ENCODE measurements at regions not wholly inside any gene's neighbourhood (a gene's known extent, or its start where the extent isn't known, plus 50 kb on each side); places are given as distances from the start of the nearest gene placed in this dataset.
"Not testable (repeated sequence)": the region's sequence is repeated elsewhere in the genome, so short reads cannot be mapped to it uniquely, and the experiment has no call there.

GRCh38 chr2:62604336-62604735, 98.3 kb upstream of the TMEM17 start:
- DNase-seq = no peak
- H3K36me3 ChIP-seq = no peaks in the 10 kb centered on the region
- no peaks in the 10 kb centered on the region for H3K27me3 ChIP-seq
- no peak overlapping the region for H3K27ac ChIP-seq
- H3K9me3 ChIP-seq = peaks cover 0 to 22% (median 3%) of the 10 kb centered on the region in 11 donors
- ATAC-seq = no peak
- no peaks in the 10 kb centered on the region for H3K4me1 ChIP-seq
- intact Hi-C loops (cut with DNase I) = no loop called here
- WGBS, 2 donors = 78 to 80% methylated on average over 2 of the region's 2 CpGs
- no peak overlapping the region for H3K4me3 ChIP-seq
- TF ChIP-seq CTCF (IDR thresholded peaks at IDR 0.05) = no peak

GRCh38 chr2:62603154-62603712, 97.2 kb upstream of the TMEM17 start:
- TF ChIP-seq CTCF (IDR thresholded peaks at IDR 0.05) = no peak
- intact Hi-C loops (cut with DNase I) = no loop called here
- no peaks in the 10 kb centered on the region for H3K27me3 ChIP-seq
- H3K36me3 ChIP-seq = no peaks in the 10 kb centered on the region
- no peaks in the 10 kb centered on the region for H3K4me1 ChIP-seq
- no peak overlapping the region for H3K27ac ChIP-seq
- 81 to 87% methylated on average over 2 of the region's 2 CpGs for WGBS, 2 donors
- H3K4me3 ChIP-seq = no peak overlapping the region
- H3K9me3 ChIP-seq = peaks cover 0 to 22% (median 3%) of the 10 kb centered on the region in 11 donors
- ATAC-seq = no peak
- no peak for DNase-seq

GRCh38 chr2:62599674-62600410, 93.8 kb upstream of the TMEM17 start:
- intact Hi-C loops (cut with DNase I); H3K27ac ChIP-seq; H3K4me3 ChIP-seq; H3K36me3 ChIP-seq; ATAC-seq; DNase-seq; H3K27me3 ChIP-seq: not testable (repeated sequence)
- Histone ChIP-seq H3K9me3 (peaks cover 0 to 12% (median under 1%) of the 10 kb centered on the region in 11 donors), H3K4me1 (peaks cover 0 to 10% (median 0%) of the 10 kb centered on the region in 9 donors)
- WGBS, 2 donors = 88 to 91% methylated on average over 6 of the region's 6 CpGs

GRCh38 chr2:62597323-62597722, 91.3 kb upstream of the TMEM17 start:
- no peaks in the 10 kb centered on the region for H3K27me3 ChIP-seq
- no peak overlapping the region for H3K27ac ChIP-seq
- no peak for DNase-seq
- H3K4me3 ChIP-seq = no peak overlapping the region
- peaks cover 0 to 10% (median 0%) of the 10 kb centered on the region in 11 donors for H3K9me3 ChIP-seq
- WGBS, 2 donors = 65 to 82% methylated on average over 3 of the region's 3 CpGs
- H3K4me1 ChIP-seq = peaks cover 0 to 10% (median 0%) of the 10 kb centered on the region in 9 donors
- intact Hi-C loops (cut with DNase I) = no loop called here
- no peak for TF ChIP-seq CTCF (IDR thresholded peaks at IDR 0.05)
- ATAC-seq = peak in 1 of 8 donors; percentile 29
- no peaks in the 10 kb centered on the region for H3K36me3 ChIP-seq
